Activated T-cell treated with anti-CD3 and anti-CD28 coated beads for 48 hours (primary cell): ENCODE measurements at regions not wholly inside any gene's neighbourhood (a gene's known extent, or its start where the extent isn't known, plus 50 kb on each side); places are given as distances from the start of the nearest gene placed in this dataset.

Experiments used
- DNase-seq: peaks from one replicate; pipeline ENCODE4 v3.0.0-alpha.2; 2020; ENCODE audit warnings: low read depth

GRCh38 chr12:77493302-77494168, 337.2 kb upstream of the NAV3 start:
- DNase-seq, result no peak

- no peak for DNase-seq
Measured at GRCh38 chr12:77492536-77492935, 338.2 kb upstream of the NAV3 start.

- no peak for DNase-seq
Measured at GRCh38 chr12:77489331-77489970, 341.2 kb upstream of the NAV3 start.

- DNase-seq, result no peak
Measured at GRCh38 chr12:77488041-77488620, 342.6 kb upstream of the NAV3 start.

- DNase-seq, result no peak
Measured at GRCh38 chr12:77486872-77487271, 343.8 kb upstream of the NAV3 start.

GRCh38 chr12:77485961-77486854, 344.5 kb upstream of the NAV3 start:
- DNase-seq, result no peak

- DNase-seq, result no peak
Measured at GRCh38 chr12:77481687-77482086, 349.0 kb upstream of the NAV3 start.

GRCh38 chr12:77477907-77478533, 352.7 kb upstream of the NAV3 start:
- DNase-seq, result no peak

GRCh38 chr12:77471801-77472200, 358.9 kb upstream of the NAV3 start:
- no peak for DNase-seq

- no peak for DNase-seq
Measured at GRCh38 chr12:77469578-77470333, 360.9 kb upstream of the NAV3 start.

- DNase-seq, result no peak
Measured at GRCh38 chr12:77442633-77443032, 377.3 kb upstream of the E2F7 start.

GRCh38 chr12:77439749-77440148, 374.4 kb upstream of the E2F7 start:
- DNase-seq, result no peak

GRCh38 chr12:77438644-77439043, 373.3 kb upstream of the E2F7 start:
- DNase-seq, result no peak

- no peak for DNase-seq
Measured at GRCh38 chr12:77437206-77437605, 371.8 kb upstream of the E2F7 start.

- DNase-seq, result no peak
Measured at GRCh38 chr12:77435446-77436091, 370.2 kb upstream of the E2F7 start.

GRCh38 chr12:77433799-77434198, 368.4 kb upstream of the E2F7 start:
- DNase-seq, result no peak

GRCh38 chr12:77429426-77429825, 364.1 kb upstream of the E2F7 start:
- no peak for DNase-seq

- no peak for DNase-seq
Measured at GRCh38 chr12:77421152-77421551, 355.8 kb upstream of the E2F7 start.

- no peak for DNase-seq
Measured at GRCh38 chr12:77409551-77409950, 344.2 kb upstream of the E2F7 start.

- DNase-seq, result no peak
Measured at GRCh38 chr12:77407931-77408330, 342.6 kb upstream of the E2F7 start.
